ENCODE measurements at regions not wholly inside any gene's neighbourhood (a gene's known extent, or its start where the extent isn't known, plus 50 kb on each side); places are given as distances from the start of the nearest gene placed in this dataset.

- FAIRE-seq: no peak
Measured at GRCh38 chr1:56442290-56442877, 137.0 kb downstream of the PLPP3 start.

DNA sequence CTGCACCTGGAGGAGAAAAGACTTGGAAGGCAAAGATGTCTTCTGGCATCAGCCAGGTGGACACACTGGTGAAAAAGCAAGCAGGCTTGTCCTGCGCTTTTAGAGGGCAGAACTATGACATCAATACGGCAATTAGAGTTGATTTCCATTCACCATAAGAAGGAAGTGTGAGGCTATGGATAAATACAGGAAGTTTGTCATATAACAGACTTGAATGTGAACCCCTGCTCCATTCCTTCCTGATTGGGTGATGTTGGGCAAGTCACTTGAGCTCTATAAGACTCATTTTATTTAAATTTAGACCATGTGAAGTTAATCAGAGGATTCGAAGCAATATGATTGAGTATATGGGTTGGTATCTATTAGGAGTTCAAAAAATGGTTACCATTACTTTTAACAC is 137.8 kb downstream of the PLPP3 start:
- FAIRE-seq: no peak
- DNase-seq (ENCODE audit: insufficient read length, low spot score): no peak

More at GRCh38 chr1:56442290-56442877, 137.0 kb downstream of the PLPP3 start:
- no peak for DNase-seq (ENCODE audit: insufficient read length, low spot score)

DNA sequence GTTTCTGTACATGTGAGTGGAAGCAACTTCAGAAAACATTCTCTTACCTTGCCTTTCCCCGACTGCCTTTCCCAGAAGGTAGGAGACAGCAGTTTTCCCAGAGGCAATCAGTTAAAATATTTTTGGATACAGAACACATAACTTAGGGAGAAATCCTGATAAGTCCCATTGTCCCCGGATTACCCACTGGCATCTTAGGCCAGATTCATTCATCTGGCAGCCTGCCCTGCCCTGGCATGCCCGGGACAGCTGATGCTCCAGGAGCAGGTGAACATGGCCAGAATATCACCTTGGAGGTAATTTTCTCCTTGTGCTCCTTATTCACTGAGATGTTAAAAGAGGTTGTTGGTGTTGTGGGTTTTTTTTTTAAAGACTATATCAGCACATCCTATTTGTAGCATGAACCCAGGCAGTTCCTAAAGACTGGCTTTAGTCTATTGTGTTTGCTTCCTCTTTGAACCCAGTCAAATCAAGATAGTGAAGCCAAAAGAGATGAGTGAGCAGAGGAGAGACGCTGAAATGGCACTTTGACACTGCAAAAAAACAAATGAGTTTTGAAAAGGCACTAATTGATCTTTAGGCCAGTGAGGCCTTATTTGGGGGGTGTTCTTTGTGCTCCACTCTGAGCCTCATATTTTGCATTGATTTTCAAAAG is 139.6 kb downstream of the PLPP3 start:
- FAIRE-seq: no peak
- DNase-seq (ENCODE audit: insufficient read length, low spot score): no peak

- no peak for DNase-seq (ENCODE audit: insufficient read length, low spot score)
- no peak for FAIRE-seq
Measured at GRCh38 chr1:56438901-56439551, 140.3 kb downstream of the PLPP3 start.

DNA sequence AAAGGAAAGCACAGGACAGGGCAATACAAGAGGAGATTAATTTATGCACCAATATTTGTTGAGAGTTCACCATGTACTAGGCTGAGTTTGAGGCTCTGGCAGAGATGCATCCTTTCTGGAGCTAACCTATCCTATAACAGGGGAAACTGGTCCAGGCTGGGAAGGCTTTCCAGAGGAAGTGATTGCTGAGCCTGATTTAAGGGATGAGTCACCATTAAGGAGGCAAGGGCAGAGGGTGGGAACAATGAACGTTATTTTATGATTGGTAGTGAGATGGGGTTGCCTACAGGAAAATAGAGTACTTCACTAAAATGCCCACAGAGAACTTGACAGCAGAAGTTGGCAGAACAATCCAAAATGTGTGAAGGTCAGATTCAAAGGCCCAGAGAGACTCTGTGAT is 141.4 kb downstream of the PLPP3 start:
- DNase-seq (ENCODE audit: insufficient read length, low spot score) (no peak), FAIRE-seq (no peak)

GRCh38 chr1:56436912-56437417 is 142.4 kb downstream of the PLPP3 start:
- no peak for DNase-seq (ENCODE audit: insufficient read length, low spot score)
- no peak for FAIRE-seq

GRCh38 chr1:56436296-56436695 is 143.1 kb downstream of the PLPP3 start:
- FAIRE-seq: no peak
- DNase-seq (ENCODE audit: insufficient read length, low spot score): no peak

GRCh38 chr1:56435434-56436262 is 143.7 kb downstream of the PLPP3 start:
- FAIRE-seq (no peak), DNase-seq (ENCODE audit: insufficient read length, low spot score) (no peak)

GRCh38 chr1:56434740-56435139 is 144.6 kb downstream of the PLPP3 start:
- no peak for FAIRE-seq
- DNase-seq (ENCODE audit: insufficient read length, low spot score): no peak

DNA sequence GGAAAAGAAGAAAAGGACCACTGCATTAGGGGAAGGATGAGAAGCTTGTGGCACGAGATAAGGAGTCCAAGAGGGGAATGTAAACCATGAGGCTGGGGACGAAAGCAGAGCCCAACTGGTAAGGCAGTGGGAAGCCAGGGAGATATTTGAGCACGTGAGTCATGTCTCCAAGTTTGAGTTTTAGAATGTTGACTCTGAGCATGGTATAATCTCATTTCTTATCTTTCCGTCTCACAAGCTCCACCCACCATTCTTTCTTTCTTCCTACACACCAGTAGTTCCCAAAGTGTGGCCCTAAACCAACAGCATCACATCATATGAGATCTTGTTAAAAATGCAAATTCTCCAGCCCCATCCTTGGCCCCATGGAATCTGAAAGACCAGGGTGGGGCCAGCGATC is 145.3 kb downstream of the PLPP3 start:
- FAIRE-seq (no peak), DNase-seq (ENCODE audit: insufficient read length, low spot score) (no peak)

GRCh38 chr1:56433056-56433577 is 146.2 kb downstream of the PLPP3 start:
- FAIRE-seq (no peak), DNase-seq (ENCODE audit: insufficient read length, low spot score) (no peak)

DNA sequence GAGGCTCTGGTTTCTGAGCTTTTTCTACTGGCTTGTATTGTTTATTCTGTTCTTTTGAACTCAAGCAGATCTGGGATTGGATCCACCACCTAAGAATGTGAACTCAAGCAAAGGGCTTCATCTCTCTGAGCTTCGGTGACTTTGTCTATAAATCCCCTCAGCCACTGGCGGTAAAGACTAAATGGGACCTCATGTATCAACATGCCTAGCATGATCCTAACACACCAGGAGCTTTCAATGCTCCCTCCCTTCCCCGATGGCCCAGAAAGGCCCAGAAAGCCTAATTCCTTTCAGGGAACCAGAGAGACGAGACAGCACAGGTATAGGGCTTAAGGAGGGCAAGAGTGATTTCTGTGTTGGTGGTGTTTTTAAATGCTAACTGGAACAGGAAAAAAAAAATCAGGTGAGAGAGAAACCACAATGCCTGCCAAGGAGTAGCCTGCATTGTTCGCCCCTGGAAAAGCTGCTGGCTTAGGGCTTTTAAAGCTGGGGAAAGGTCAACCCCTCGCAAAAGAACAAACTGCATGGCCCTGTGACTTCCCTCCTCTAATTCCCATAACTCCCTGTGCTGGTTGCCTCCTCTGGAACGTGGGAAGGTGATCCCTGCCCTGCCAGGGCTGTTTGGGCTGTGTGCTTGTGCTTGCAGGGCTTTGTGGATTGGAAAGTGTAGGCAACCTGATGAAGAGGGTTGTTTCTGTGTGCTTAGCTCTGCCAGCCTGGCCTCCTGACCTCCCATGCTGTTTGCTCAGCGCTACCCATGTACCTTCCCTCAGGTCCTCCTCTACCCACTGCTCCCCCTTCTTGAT is 147.0 kb downstream of the PLPP3 start:
- no peak for DNase-seq (ENCODE audit: insufficient read length, low spot score)
- FAIRE-seq: no peak

- no peak for FAIRE-seq
Measured at GRCh38 chr1:56430141-56430839, 149.1 kb downstream of the PLPP3 start.

GRCh38 chr1:56429288-56429687 is 150.1 kb downstream of the PLPP3 start:
- no peak for FAIRE-seq
- DNase-seq (ENCODE audit: insufficient read length, low spot score): no peak

More at GRCh38 chr1:56430141-56430839, 149.1 kb downstream of the PLPP3 start:
- no peak for DNase-seq (ENCODE audit: insufficient read length, low spot score)

DNA sequence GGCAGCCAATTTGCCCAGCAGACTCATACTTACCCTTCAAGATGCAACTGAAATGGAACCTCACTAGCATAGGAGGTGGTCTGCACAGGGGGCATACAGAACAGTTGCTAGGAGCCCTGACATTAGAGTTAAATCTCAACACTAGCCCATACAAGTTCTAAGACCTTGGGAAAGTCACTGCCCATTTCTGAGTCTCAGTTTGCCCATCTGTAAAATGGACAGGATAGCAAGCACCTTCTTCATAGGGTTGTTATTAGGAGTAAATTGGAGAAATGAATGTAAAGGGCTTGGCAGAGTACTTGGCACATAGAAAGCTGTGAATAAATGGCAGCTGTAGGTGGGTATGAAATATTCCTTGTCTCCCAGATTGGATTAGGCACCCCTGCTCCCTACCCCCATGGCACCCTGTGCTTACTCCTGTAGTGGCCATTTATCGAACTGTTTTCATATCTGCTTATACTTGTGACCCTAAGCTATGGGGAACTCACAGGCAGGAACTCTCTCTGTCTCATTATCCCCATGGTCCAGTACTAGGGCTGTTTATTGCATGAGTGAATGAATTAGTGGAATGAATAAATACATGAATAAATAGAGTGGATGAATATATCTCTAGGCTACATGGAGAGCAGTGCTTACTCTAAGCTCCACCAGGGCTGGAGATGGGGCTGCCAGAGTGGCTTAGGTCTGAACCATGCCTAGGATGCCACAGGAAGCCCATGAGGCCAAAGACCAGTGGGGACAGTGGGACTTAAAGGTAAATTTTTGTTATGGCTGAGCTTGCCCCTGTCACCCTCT is 152.6 kb downstream of the PLPP3 start:
- no peak for FAIRE-seq
- DNase-seq (ENCODE audit: insufficient read length, low spot score): no peak

GRCh38 chr1:56425494-56426037 is 153.8 kb downstream of the PLPP3 start:
- FAIRE-seq (no peak), DNase-seq (ENCODE audit: insufficient read length, low spot score) (no peak)

- DNase-seq (ENCODE audit: insufficient read length, low spot score) (no peak), FAIRE-seq (no peak)
Measured at GRCh38 chr1:56424744-56425493, 154.4 kb downstream of the PLPP3 start.

- FAIRE-seq: no peak
- DNase-seq (ENCODE audit: insufficient read length, low spot score): no peak
Measured at GRCh38 chr1:56423716-56424115, 155.6 kb downstream of the PLPP3 start.
